HCT116 (cell line): ENCODE measurements at regions not wholly inside any gene's neighbourhood (a gene's known extent, or its start where the extent isn't known, plus 50 kb on each side); places are given as distances from the start of the nearest gene placed in this dataset.

Experiments
- ATAC-seq: fragments of 200-7000 bp; cut with Tn5 transposase; 2 replicates; pipeline ENCODE4 v1.9.1; 2020; ENCODE audit warnings: mild to moderate bottlenecking, moderate library complexity
- BruUV-seq: library from RNA; stranded (reverse); fragments of 400-500 nt; replicated peaks from 2 replicates; lab custom pipeline; 2021; lab: Mats Ljungman, UMichigan
- CTCF ChIA-PET: fragments of 300-600 bp; sonication (Branson Sonifier 250); formaldehyde crosslinking; loops from one replicate; lab custom pipeline; 2021; ENCODE audit warnings: antibody characterized with exemption; lab: Charles Lee
- POLR2A ChIA-PET: fragments of 300-600, 350-600 bp; sonication (Branson Sonifier 250); formaldehyde crosslinking; loops from one replicate; lab custom pipeline; 2021; ENCODE audit warnings: antibody characterized with exemption; lab: Charles Lee
- RAD21 ChIA-PET, 2 experiments: fragments of 300-600 bp; sonication (Branson Sonifier 250); formaldehyde crosslinking; loops; one replicate each; lab custom pipeline; 2023; ENCODE audit warnings: low total read pairs in 2 of 2; ENCODE audit not compliant: uncharacterized antibody in 2 of 2, unreplicated experiment in 2 of 2, low non-redundant PET in 1 of 2; lab: Charles Lee
- DNase-seq: peaks from one replicate; pipeline ENCODE4 v3.0.0-alpha.2; 2010; ENCODE audit warnings: low read depth, low spot score
- H2AFZ ChIP-seq: fragments of 200-600 bp; shearing (Covaris generic), sonication (generic); 2 replicates; pipeline ENCODE4 v1.6.1; 2017; ENCODE audit warnings: low read depth, mixed run types, mixed read lengths, antibody characterized with exemption, low read length; ENCODE audit not compliant: poor library complexity, severe bottlenecking
- H3K27ac ChIP-seq: 2 replicates; pipeline ENCODE4 v1.5.1; 2012; ENCODE audit warnings: low read depth, low read length
- H3K27me3 ChIP-seq: fragments of 200-600 bp; sonication (generic); 2 replicates; pipeline ENCODE4 v1.6.1; 2016; ENCODE audit warnings: mixed run types, low read length, mixed read lengths; ENCODE audit not compliant: insufficient read depth
- H3K36me3 ChIP-seq, 2 experiments: fragments of 200-500 bp in 1 of 2; fragments of 200-600 bp in 1 of 2; sonication (Bioruptor generic) in 1 of 2; sonication (generic) in 1 of 2; 2 replicates each; pipeline versions ENCODE4 v1.5.1 to v1.6.1; 2014 to 2016; ENCODE audit warnings: low read length in 2 of 2, inconsistent platforms in 1 of 2, mixed read lengths in 1 of 2, mixed run types in 1 of 2; ENCODE audit not compliant: insufficient read depth in 2 of 2, control insufficient read depth in 1 of 2
- H3K4me1 ChIP-seq, 2 experiments: fragments of 200-600 bp in 1 of 2; sonication (generic) in 1 of 2; 2 replicates each; pipeline versions ENCODE4 v1.5.1 to v1.6.1; 2012 to 2017; ENCODE audit warnings: low read length in 2 of 2, inconsistent platforms in 1 of 2, mild to moderate bottlenecking in 1 of 2, mixed read lengths in 1 of 2, mixed run types in 1 of 2, moderate library complexity in 1 of 2; ENCODE audit not compliant: insufficient read depth in 2 of 2, control insufficient read depth in 1 of 2
- H3K4me2 ChIP-seq: fragments of 200-600 bp; sonication (generic); 2 replicates; pipeline ENCODE4 v1.6.1; 2017; ENCODE audit warnings: mixed run types, low read length, mixed read lengths
- H3K4me3 ChIP-seq, 2 experiments: fragments of 200-600 bp in 1 of 2; sonication (generic) in 1 of 2; replicated peaks in 1 of 2; 2 replicates each; pipeline ENCODE4 v1.5.1; 2011 to 2016; ENCODE audit warnings: low read length in 2 of 2, control low read depth in 1 of 2, low read depth in 1 of 2, mild to moderate bottlenecking in 1 of 2, mixed read lengths in 1 of 2, mixed run types in 1 of 2
- H3K79me2 ChIP-seq: fragments of 200-600 bp; sonication (generic); 2 replicates; pipeline ENCODE4 v1.6.1; 2017; ENCODE audit warnings: mild to moderate bottlenecking, mixed run types, low read length, moderate library complexity, mixed read lengths; ENCODE audit not compliant: insufficient read depth
- H3K9ac ChIP-seq: fragments of 200-600 bp; sonication (generic); 2 replicates; pipeline ENCODE4 v1.6.1; 2016; ENCODE audit warnings: low read length, mixed read lengths
- H3K9me2 ChIP-seq: fragments of 200-600 bp; sonication (generic), shearing (Covaris generic); 2 replicates; pipeline ENCODE4 v1.6.1; 2017; ENCODE audit warnings: mixed run types, mild to moderate bottlenecking, moderate library complexity; ENCODE audit not compliant: insufficient read depth
- H3K9me3 ChIP-seq, 2 experiments: fragments of 200-500 bp in 1 of 2; fragments of 200-600 bp in 1 of 2; sonication (Bioruptor generic) in 1 of 2; sonication (generic) in 1 of 2; 2 replicates each; pipeline ENCODE4 v1.6.1; 2014 to 2017; ENCODE audit warnings: low read length in 2 of 2, mixed read lengths in 2 of 2, inconsistent platforms in 1 of 2, low read depth in 1 of 2, mild to moderate bottlenecking in 1 of 2, mixed run types in 1 of 2, moderate library complexity in 1 of 2; ENCODE audit not compliant: control insufficient read depth in 1 of 2, insufficient read depth in 1 of 2
- H4K20me1 ChIP-seq: fragments of 200-600 bp; sonication (generic), shearing (Covaris generic); 2 replicates; pipeline ENCODE4 v1.6.1; 2017; ENCODE audit warnings: mixed run types, mild to moderate bottlenecking, moderate library complexity; ENCODE audit not compliant: insufficient read depth
- CBX3 ChIP-seq: IDR thresholded peaks from 2 replicates; pipeline ENCODE4 v1.6.1; 2012; ENCODE audit warnings: low read depth
- POLR2A ChIP-seq: IDR thresholded peaks from 2 replicates; pipeline ENCODE4 v1.7.0; 2011; ENCODE audit warnings: borderline replicate concordance; ENCODE audit not compliant: insufficient read depth, insufficient read length; ENCODE audit errors: extremely low read depth
- intact Hi-C: fragments of 100-400 bp; cut with micrococcal nuclease; formaldehyde crosslinking; loops from 2 replicates; pipeline ENCODE4 v1.10.0; 2022
- TF ChIP-seq, protein P1 (sequence below), 3 experiments: fragments of 200-600 bp in 1 of 3; sonication (generic) in 1 of 3; IDR thresholded peaks in 2 of 3; conservative IDR thresholded peaks in 1 of 3; 2 replicates each; pipeline ENCODE4 v1.5.1; 2012 to 2017; ENCODE audit warnings: low read depth in 2 of 3, low read length in 2 of 3, antibody characterized with exemption in 1 of 3, borderline replicate concordance in 1 of 3, control low read depth in 1 of 3, mild to moderate bottlenecking in 1 of 3, mixed read lengths in 1 of 3, mixed run types in 1 of 3, moderate library complexity in 1 of 3; ENCODE audit not compliant: insufficient read depth in 1 of 3
- TF ChIP-seq, protein P2 (sequence below): IDR thresholded peaks from 2 replicates; pipeline ENCODE4 v1.6.1; 2011; ENCODE audit warnings: mild to moderate bottlenecking, low read length, moderate library complexity; ENCODE audit not compliant: insufficient replicate concordance; ENCODE audit errors: extremely low read depth

DNA sequence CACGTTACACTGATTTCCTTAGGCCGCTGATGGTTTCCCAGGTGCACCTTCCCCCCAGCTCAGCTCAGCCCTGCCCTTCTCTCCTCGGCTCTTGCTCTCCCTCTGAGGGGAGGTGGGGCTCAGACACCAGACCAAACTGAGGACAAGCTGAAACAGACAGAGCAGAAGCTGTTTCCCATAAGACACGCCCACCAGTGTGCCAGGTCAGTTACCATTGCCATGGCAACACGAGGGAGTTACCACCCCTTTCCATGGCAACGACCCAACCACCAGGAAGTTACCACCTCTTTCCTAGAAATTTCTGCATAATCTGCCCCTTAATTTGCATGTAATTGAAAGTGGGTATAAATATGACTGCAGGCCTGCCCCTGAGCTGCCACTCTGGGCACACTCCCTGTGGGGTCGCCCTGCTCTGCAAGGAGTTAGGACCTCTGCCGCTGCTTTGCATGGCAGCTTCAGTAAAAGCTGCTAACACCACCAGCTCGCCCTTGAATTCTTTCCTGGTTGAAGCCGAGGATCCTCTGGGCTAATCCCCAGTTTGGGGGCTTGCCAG is 120.9 kb upstream of the SMIM21 start:
- DNase-seq (peak; percentile 18), ATAC-seq (no peak)
- no peaks in the 10 kb centered on the region for H3K27me3 ChIP-seq
- ChIA-PET CTCF (no interaction called here), RAD21 (no interaction called here), POLR2A (no interaction called here)
- no TSS peak for BruUV-seq
- no peaks in the 10 kb centered on the region for H3K9me3 ChIP-seq
- intact Hi-C loops: no loop called here
- no peak overlapping the region for H3K4me2 ChIP-seq
- H3K4me3 ChIP-seq: no peak overlapping the region
- no peaks in the 10 kb centered on the region for H3K9me2 ChIP-seq
- no peak overlapping the region for H3K9ac ChIP-seq
- H3K4me1 ChIP-seq: peaks cover 0 to 43% of the 10 kb centered on the region in 2 experiments; a peak in 3 of 4 replicates
- TF ChIP-seq CBX3: no peak
- no peak overlapping the region for H3K27ac ChIP-seq
- no peaks in the 10 kb centered on the region for H4K20me1 ChIP-seq
- no peaks in the 10 kb centered on the region for H3K36me3 ChIP-seq
- no peak overlapping the region for H2AFZ ChIP-seq
- H3K79me2 ChIP-seq: no peaks in the 10 kb centered on the region

DNA sequence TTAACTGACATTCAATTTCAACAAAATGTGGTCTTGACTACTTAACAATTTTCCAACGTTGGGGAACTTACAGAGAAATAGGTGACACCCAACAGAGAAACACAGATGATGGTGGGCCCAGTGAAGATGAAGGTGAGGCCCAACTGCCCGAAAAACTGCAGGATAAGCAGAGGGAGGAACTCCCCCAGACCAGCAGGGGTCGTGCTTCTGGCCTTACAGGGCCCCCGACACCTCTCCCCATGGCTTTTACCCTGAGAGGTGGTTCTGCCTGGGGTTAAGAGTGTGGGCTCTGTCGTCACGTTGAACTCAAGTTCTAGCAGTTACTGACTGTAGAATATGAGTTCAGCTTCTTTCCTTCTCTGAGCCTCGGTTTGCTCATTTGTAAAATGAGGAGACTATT is 119.5 kb upstream of the SMIM21 start:
- TF ChIP-seq, protein P1, sequence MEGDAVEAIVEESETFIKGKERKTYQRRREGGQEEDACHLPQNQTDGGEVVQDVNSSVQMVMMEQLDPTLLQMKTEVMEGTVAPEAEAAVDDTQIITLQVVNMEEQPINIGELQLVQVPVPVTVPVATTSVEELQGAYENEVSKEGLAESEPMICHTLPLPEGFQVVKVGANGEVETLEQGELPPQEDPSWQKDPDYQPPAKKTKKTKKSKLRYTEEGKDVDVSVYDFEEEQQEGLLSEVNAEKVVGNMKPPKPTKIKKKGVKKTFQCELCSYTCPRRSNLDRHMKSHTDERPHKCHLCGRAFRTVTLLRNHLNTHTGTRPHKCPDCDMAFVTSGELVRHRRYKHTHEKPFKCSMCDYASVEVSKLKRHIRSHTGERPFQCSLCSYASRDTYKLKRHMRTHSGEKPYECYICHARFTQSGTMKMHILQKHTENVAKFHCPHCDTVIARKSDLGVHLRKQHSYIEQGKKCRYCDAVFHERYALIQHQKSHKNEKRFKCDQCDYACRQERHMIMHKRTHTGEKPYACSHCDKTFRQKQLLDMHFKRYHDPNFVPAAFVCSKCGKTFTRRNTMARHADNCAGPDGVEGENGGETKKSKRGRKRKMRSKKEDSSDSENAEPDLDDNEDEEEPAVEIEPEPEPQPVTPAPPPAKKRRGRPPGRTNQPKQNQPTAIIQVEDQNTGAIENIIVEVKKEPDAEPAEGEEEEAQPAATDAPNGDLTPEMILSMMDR (IDR thresholded peaks at IDR 0.05 in 2 of 3, conservative IDR thresholded peaks at IDR 0.05 in 1 of 3; ENCODE audit: borderline replicate concordance in 1 of 3, insufficient read depth in 1 of 3, low read depth in 2 of 3, low read length in 2 of 3): peak in 2 of 3 experiments; percentile 42 to 45; a peak in 4 of 6 replicates
- TF ChIP-seq, protein P2, sequence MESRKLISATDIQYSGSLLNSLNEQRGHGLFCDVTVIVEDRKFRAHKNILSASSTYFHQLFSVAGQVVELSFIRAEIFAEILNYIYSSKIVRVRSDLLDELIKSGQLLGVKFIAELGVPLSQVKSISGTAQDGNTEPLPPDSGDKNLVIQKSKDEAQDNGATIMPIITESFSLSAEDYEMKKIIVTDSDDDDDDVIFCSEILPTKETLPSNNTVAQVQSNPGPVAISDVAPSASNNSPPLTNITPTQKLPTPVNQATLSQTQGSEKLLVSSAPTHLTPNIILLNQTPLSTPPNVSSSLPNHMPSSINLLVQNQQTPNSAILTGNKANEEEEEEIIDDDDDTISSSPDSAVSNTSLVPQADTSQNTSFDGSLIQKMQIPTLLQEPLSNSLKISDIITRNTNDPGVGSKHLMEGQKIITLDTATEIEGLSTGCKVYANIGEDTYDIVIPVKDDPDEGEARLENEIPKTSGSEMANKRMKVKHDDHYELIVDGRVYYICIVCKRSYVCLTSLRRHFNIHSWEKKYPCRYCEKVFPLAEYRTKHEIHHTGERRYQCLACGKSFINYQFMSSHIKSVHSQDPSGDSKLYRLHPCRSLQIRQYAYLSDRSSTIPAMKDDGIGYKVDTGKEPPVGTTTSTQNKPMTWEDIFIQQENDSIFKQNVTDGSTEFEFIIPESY: no peak
- TF ChIP-seq POLR2A: no peak
- no peaks in the 10 kb centered on the region for H3K27me3 ChIP-seq
- BruUV-seq: no TSS peak
- no peaks in the 10 kb centered on the region for H3K9me2 ChIP-seq
- no peak overlapping the region for H3K4me2 ChIP-seq
- POLR2A ChIA-PET: no interaction called here
- H3K4me1 ChIP-seq: peaks cover 0 to 46% of the 10 kb centered on the region in 2 experiments; a peak in 3 of 4 replicates
- RAD21 ChIA-PET: no interaction called here
- H3K27ac ChIP-seq: no peak overlapping the region
- no peak overlapping the region for H2AFZ ChIP-seq
- no peak overlapping the region for H3K9ac ChIP-seq
- intact Hi-C loops: no loop called here
- ATAC-seq (no peak), DNase-seq (no peak)
- H3K9me3 ChIP-seq: no peaks in the 10 kb centered on the region
- H4K20me1 ChIP-seq: no peaks in the 10 kb centered on the region
- CTCF ChIA-PET: no interaction called here
- no peaks in the 10 kb centered on the region for H3K36me3 ChIP-seq
- H3K79me2 ChIP-seq: no peaks in the 10 kb centered on the region
- no peak overlapping the region for H3K4me3 ChIP-seq
